ENCODE measurements at regions not wholly inside any gene's neighbourhood (a gene's known extent, or its start where the extent isn't known, plus 50 kb on each side); places are given as distances from the start of the nearest gene placed in this dataset.

- TF ChIP-seq CTCF (IDR thresholded peaks at IDR 0.05) = no peak
- no peak for TF ChIP-seq ELF4 (CRISPR knock-in tag; IDR thresholded peaks at IDR 0.05; ENCODE audit: low read depth)
- no peak for TF ChIP-seq MAX (CRISPR knock-in tag; IDR thresholded peaks at IDR 0.05)
- no peak for TF ChIP-seq SP1 (CRISPR knock-in tag; conservative IDR thresholded peaks at IDR 0.05)
- TF ChIP-seq NFE2L1 (CRISPR knock-in tag; IDR thresholded peaks at IDR 0.05) = no peak
- no peak for TF ChIP-seq ATF3 (CRISPR knock-in tag; conservative IDR thresholded peaks at IDR 0.05)
- no peak for TF ChIP-seq MYBL2 (CRISPR knock-in tag; IDR thresholded peaks at IDR 0.05)
- TF ChIP-seq ZMAT4 (CRISPR knock-in tag; IDR thresholded peaks at IDR 0.05) = no peak
- TF ChIP-seq FOXP1 (CRISPR knock-in tag; IDR thresholded peaks at IDR 0.05; ENCODE audit: borderline replicate concordance) = no peak
- TF ChIP-seq MLX (CRISPR knock-in tag; IDR thresholded peaks at IDR 0.05) = no peak
- no peak for TF ChIP-seq E2F1 (CRISPR knock-in tag; IDR thresholded peaks at IDR 0.05)
- TF ChIP-seq, protein P1, sequence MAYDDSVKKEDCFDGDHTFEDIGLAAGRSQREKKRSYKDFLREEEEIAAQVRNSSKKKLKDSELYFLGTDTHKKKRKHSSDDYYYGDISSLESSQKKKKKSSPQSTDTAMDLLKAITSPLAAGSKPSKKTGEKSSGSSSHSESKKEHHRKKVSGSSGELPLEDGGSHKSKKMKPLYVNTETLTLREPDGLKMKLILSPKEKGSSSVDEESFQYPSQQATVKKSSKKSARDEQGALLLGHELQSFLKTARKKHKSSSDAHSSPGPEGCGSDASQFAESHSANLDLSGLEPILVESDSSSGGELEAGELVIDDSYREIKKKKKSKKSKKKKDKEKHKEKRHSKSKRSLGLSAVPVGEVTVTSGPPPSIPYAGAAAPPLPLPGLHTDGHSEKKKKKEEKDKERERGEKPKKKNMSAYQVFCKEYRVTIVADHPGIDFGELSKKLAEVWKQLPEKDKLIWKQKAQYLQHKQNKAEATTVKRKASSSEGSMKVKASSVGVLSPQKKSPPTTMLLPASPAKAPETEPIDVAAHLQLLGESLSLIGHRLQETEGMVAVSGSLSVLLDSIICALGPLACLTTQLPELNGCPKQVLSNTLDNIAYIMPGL (CRISPR knock-in tag; IDR thresholded peaks at IDR 0.05) = no peak
Observed at GRCh38 chr13:74487091-74487722, 353.0 kb upstream of the KLF12 start.

Data from WTC11 (cell line).